ENCODE measurements at regions not wholly inside any gene's neighbourhood (a gene's known extent, or its start where the extent isn't known, plus 50 kb on each side); places are given as distances from the start of the nearest gene placed in this dataset.

- no peaks in the 10 kb centered on the region for H3K79me2 ChIP-seq (ENCODE audit: insufficient read depth, low read depth, low read length)
- no peaks in the 10 kb centered on the region for H3K36me3 ChIP-seq (ENCODE audit: insufficient read depth, low read length)
- H4K20me1 ChIP-seq (ENCODE audit: insufficient read depth, low read length) = no peaks in the 10 kb centered on the region
- H2AFZ ChIP-seq (ENCODE audit: low read length) = no peak overlapping the region
- no peak overlapping the region for H3K4me3 ChIP-seq (ENCODE audit: low read depth, low read length, poor library complexity, severe bottlenecking)
- H3K4me1 ChIP-seq (ENCODE audit: insufficient read depth, low read length, poor library complexity, severe bottlenecking) = no peaks in the 10 kb centered on the region
- no peak overlapping the region for H3K27ac ChIP-seq (ENCODE audit: low read depth, low read length, poor library complexity, severe bottlenecking)
- no TSS peak for BruUV-seq (replicated peaks)
- TF ChIP-seq EZH2phosphoT487 (IDR thresholded peaks at IDR 0.05; ENCODE audit: borderline replicate concordance, low read depth, low read length) (no peak), CTCF (conservative IDR thresholded peaks at IDR 0.05; ENCODE audit: low read length) (no peak)
- no peak overlapping the region for H3K4me2 ChIP-seq (ENCODE audit: low read length)
- H3K9me3 ChIP-seq (ENCODE audit: low read length) = no peaks in the 10 kb centered on the region
- intact Hi-C loops (cut with micrococcal nuclease; ENCODE audit: unreplicated experiment) = no loop called here
- ChIA-PET POLR2A (interaction anchor here (0.6 kb wide), 1 partner anchor 24 kb away, joined by 3 read pairs; no protein-coding TSS in a partner anchor), CTCF (ENCODE audit: unreplicated experiment) (no interaction called here)
- no peak for DNase-seq (ENCODE audit: low spot score)
- no peaks in the 10 kb centered on the region for H3K9me2 ChIP-seq (ENCODE audit: insufficient read depth, low read length)
These were observed 67.5 kb upstream of the RNPC3 start for GRCh38 chr1:103457886-103458455.

DNA sequence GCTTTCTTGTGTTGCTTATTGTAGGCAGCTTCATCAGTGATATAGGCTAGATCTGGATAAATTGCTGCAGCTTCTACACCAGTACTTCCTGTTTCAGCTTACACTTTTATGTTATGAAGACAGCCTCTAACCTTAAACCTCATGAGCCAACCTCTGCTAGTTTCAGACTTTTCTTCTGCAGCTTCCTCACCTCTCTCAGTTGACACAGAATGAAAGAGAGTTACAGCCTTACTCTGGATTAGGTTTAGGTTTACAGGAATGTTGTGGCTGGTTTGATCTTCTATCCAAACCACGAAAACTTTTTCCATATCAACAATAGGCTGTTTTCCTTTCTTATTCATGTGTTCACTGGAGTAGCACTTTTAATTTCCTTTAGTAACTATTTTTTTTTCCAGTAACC, 76.9 kb upstream of the RNPC3 start:
- CTCF ChIA-PET (ENCODE audit: unreplicated experiment) = no interaction called here
- H3K79me2 ChIP-seq (ENCODE audit: insufficient read depth, low read depth, low read length) = no peaks in the 10 kb centered on the region
- no peaks in the 10 kb centered on the region for H3K36me3 ChIP-seq (ENCODE audit: insufficient read depth, low read length)
- no peak for DNase-seq (ENCODE audit: low spot score)
- 0 out of 2 replicates have a peak overlapping the region, but pooled peaks have one; percentile 9 for H2AFZ ChIP-seq (ENCODE audit: low read length)
- no TSS peak for BruUV-seq (replicated peaks)
- no peaks in the 10 kb centered on the region for H3K4me1 ChIP-seq (ENCODE audit: insufficient read depth, low read length, poor library complexity, severe bottlenecking)
- intact Hi-C loops (cut with micrococcal nuclease; ENCODE audit: unreplicated experiment) = no loop called here
- H3K9me3 ChIP-seq (ENCODE audit: low read length) = no peaks in the 10 kb centered on the region
- no peak for TF ChIP-seq CTCF (conservative IDR thresholded peaks at IDR 0.05; ENCODE audit: low read length)
- POLR2A ChIA-PET = no interaction called here
- H4K20me1 ChIP-seq (ENCODE audit: insufficient read depth, low read length) = no peaks in the 10 kb centered on the region
- no peak overlapping the region for H3K4me3 ChIP-seq (ENCODE audit: low read depth, low read length, poor library complexity, severe bottlenecking)
- H3K9me2 ChIP-seq (ENCODE audit: insufficient read depth, low read length) = no peaks in the 10 kb centered on the region
- H3K27ac ChIP-seq (ENCODE audit: low read depth, low read length, poor library complexity, severe bottlenecking) = no peak overlapping the region
- no peak overlapping the region for H3K4me2 ChIP-seq (ENCODE audit: low read length)

DNA sequence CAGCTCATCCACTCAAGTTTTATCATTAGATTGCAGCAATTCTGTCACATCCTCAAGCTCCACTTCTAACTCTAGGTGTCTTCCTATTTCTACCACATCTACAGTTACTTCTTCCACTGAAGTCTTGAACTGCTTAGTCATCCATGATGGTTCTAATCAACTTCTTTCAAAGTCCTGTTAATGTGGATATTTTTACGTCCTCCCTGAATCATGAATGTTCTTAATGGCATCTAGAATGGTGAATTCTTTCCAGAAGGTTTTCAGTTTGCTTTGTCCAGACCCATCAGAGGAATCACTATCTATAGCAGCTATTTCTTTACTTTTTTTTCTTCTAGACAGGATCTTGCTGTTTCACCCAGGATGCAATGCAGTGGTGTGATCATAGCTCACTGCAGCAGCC, 78.0 kb upstream of the RNPC3 start:
- Histone ChIP-seq H3K4me3 (ENCODE audit: low read depth, low read length, poor library complexity, severe bottlenecking) (no peak overlapping the region), H3K79me2 (ENCODE audit: insufficient read depth, low read depth, low read length) (no peaks in the 10 kb centered on the region), H2AFZ (ENCODE audit: low read length) (no peak overlapping the region), H3K9me3 (ENCODE audit: low read length) (no peaks in the 10 kb centered on the region), H3K4me2 (ENCODE audit: low read length) (no peak overlapping the region), H3K9me2 (ENCODE audit: insufficient read depth, low read length) (no peaks in the 10 kb centered on the region), H3K36me3 (ENCODE audit: insufficient read depth, low read length) (no peaks in the 10 kb centered on the region), H3K4me1 (ENCODE audit: insufficient read depth, low read length, poor library complexity, severe bottlenecking) (no peaks in the 10 kb centered on the region), H3K27ac (ENCODE audit: low read depth, low read length, poor library complexity, severe bottlenecking) (no peak overlapping the region), H4K20me1 (ENCODE audit: insufficient read depth, low read length) (no peaks in the 10 kb centered on the region)
- ChIA-PET POLR2A (interaction anchor here (0.7 kb wide), 1 partner anchor 102 kb away, joined by 3 read pairs; no protein-coding TSS in a partner anchor), CTCF (ENCODE audit: unreplicated experiment) (no interaction called here)
- intact Hi-C loops (cut with micrococcal nuclease; ENCODE audit: unreplicated experiment) = no loop called here
- no TSS peak for BruUV-seq (replicated peaks)
- DNase-seq (ENCODE audit: low spot score) = no peak
- TF ChIP-seq CTCF (conservative IDR thresholded peaks at IDR 0.05; ENCODE audit: low read length) (no peak), EZH2phosphoT487 (IDR thresholded peaks at IDR 0.05; ENCODE audit: borderline replicate concordance, low read depth, low read length) (no peak)

All from OCI-LY7 (cell line).